ENCODE measurements at regions not wholly inside any gene's neighbourhood (a gene's known extent, or its start where the extent isn't known, plus 50 kb on each side); places are given as distances from the start of the nearest gene placed in this dataset.
"Not testable (repeated sequence)": the region's sequence is repeated elsewhere in the genome, so short reads cannot be mapped to it uniquely, and the experiment has no call there.

GRCh38 chr5:5838493-5838892 is 416.0 kb downstream of the ICE1 start:
- DNase-seq, result no peak

- DNase-seq, result not testable (repeated sequence)
These were observed 409.1 kb downstream of the ICE1 start for GRCh38 chr5:5831622-5832021.

GRCh38 chr5:5828619-5829018 is 406.1 kb downstream of the ICE1 start:
- DNase-seq, result no peak

GRCh38 chr5:5826911-5827310 is 404.4 kb downstream of the ICE1 start:
- no peak for DNase-seq

GRCh38 chr5:5822729-5823257 is 400.3 kb downstream of the ICE1 start:
- DNase-seq, result no peak

- no peak for DNase-seq
These were observed 394.5 kb downstream of the ICE1 start for GRCh38 chr5:5816960-5817359.

GRCh38 chr5:5813441-5813840 is 391.0 kb downstream of the ICE1 start:
- no peak for DNase-seq

- no peak for DNase-seq
These were observed 388.0 kb downstream of the ICE1 start for GRCh38 chr5:5810461-5810860.

GRCh38 chr5:5805916-5806315 is 383.4 kb downstream of the ICE1 start:
- no peak for DNase-seq

GRCh38 chr5:5804478-5805233 is 382.2 kb downstream of the ICE1 start:
- no peak for DNase-seq

- no peak for DNase-seq
These were observed 378.6 kb downstream of the ICE1 start for GRCh38 chr5:5800801-5801761.

GRCh38 chr5:5799826-5800225 is 377.3 kb downstream of the ICE1 start:
- DNase-seq, result no peak

- DNase-seq, result no peak
These were observed 376.8 kb downstream of the ICE1 start for GRCh38 chr5:5799229-5799628.

GRCh38 chr5:5798462-5798861 is 376.0 kb downstream of the ICE1 start:
- no peak for DNase-seq

GRCh38 chr5:5798041-5798440 is 375.6 kb downstream of the ICE1 start:
- no peak for DNase-seq

GRCh38 chr5:5795074-5795771 is 372.7 kb downstream of the ICE1 start:
- no peak for DNase-seq

GRCh38 chr5:5794118-5794560 is 371.7 kb downstream of the ICE1 start:
- DNase-seq, result no peak

- no peak for DNase-seq
These were observed 371.0 kb downstream of the ICE1 start for GRCh38 chr5:5793242-5794117.

- DNase-seq, result no peak
These were observed 369.6 kb downstream of the ICE1 start for GRCh38 chr5:5792106-5792505.

GRCh38 chr5:5788793-5789192 is 366.3 kb downstream of the ICE1 start:
- DNase-seq, result no peak

- no peak for DNase-seq
These were observed 364.9 kb downstream of the ICE1 start for GRCh38 chr5:5787373-5787772.

GRCh38 chr5:5784101-5784500 is 361.6 kb downstream of the ICE1 start:
- DNase-seq, result no peak

All from bone marrow (tissue), 2 donors.